ENCODE measurements at regions not wholly inside any gene's neighbourhood (a gene's known extent, or its start where the extent isn't known, plus 50 kb on each side); places are given as distances from the start of the nearest gene placed in this dataset.

- no peak overlapping the region for H3K4me3 Mint-ChIP-seq (ENCODE audit: unreplicated experiment)
- H2AFZ ChIP-seq (ENCODE audit: low read depth, low read length) = no peak overlapping the region
- no peaks in the 10 kb centered on the region for H3K36me3 Mint-ChIP-seq (ENCODE audit: low read depth, unreplicated experiment)
- H3K9ac ChIP-seq (ENCODE audit: low read length) = no peak overlapping the region
- DNase-seq (ENCODE audit: low read depth) (no peak), FAIRE-seq (no peak)
- H3K27ac Mint-ChIP-seq (ENCODE audit: unreplicated experiment) = no peak overlapping the region
- H3K9me3 Mint-ChIP-seq (ENCODE audit: unreplicated experiment) = peaks cover 7% of the 10 kb centered on the region
- H3K4me2 ChIP-seq (ENCODE audit: low read length) = no peak overlapping the region
- no peaks in the 10 kb centered on the region for H3K79me2 ChIP-seq (ENCODE audit: insufficient read depth, low read length)
- no peaks in the 10 kb centered on the region for H3K4me1 ChIP-seq (ENCODE audit: insufficient read depth, low read length)
- H3K27ac ChIP-seq (ENCODE audit: low read depth, low read length) = no peak overlapping the region
- no peak overlapping the region for H3K4me3 ChIP-seq (ENCODE audit: insufficient read depth, low read depth, low read length)
- TF ChIP-seq CTCF (IDR thresholded peaks at IDR 0.05; ENCODE audit: insufficient read depth, low read depth, low read length) = no peak
- no peaks in the 10 kb centered on the region for H3K36me3 ChIP-seq (ENCODE audit: insufficient read depth, low read length)
- no peaks in the 10 kb centered on the region for H3K9me3 ChIP-seq (ENCODE audit: insufficient read depth, low read depth, low read length)
- no peaks in the 10 kb centered on the region for H3K27me3 ChIP-seq (ENCODE audit: insufficient read depth, low read length)
- peaks cover 1% of the 10 kb centered on the region for H3K4me1 Mint-ChIP-seq (ENCODE audit: low read depth, unreplicated experiment)
- H4K20me1 ChIP-seq (ENCODE audit: insufficient read depth, low read length) = no peaks in the 10 kb centered on the region
- no peaks in the 10 kb centered on the region for H3K27me3 Mint-ChIP-seq (ENCODE audit: low read depth, unreplicated experiment)
Measured at GRCh38 chr13:67520886-67521285, 290.8 kb upstream of the PCDH9 start.

GRCh38 chr13:67519356-67519755 is 289.2 kb upstream of the PCDH9 start:
- no peak overlapping the region for H3K4me3 ChIP-seq (ENCODE audit: insufficient read depth, low read depth, low read length)
- Mint-ChIP-seq H3K27ac (ENCODE audit: unreplicated experiment) (no peak overlapping the region), H3K4me3 (ENCODE audit: unreplicated experiment) (no peak overlapping the region), H3K27me3 (ENCODE audit: low read depth, unreplicated experiment) (no peaks in the 10 kb centered on the region), H3K4me1 (ENCODE audit: low read depth, unreplicated experiment) (peaks cover 1% of the 10 kb centered on the region), H3K36me3 (ENCODE audit: low read depth, unreplicated experiment) (no peaks in the 10 kb centered on the region), H3K9me3 (ENCODE audit: unreplicated experiment) (no peaks in the 10 kb centered on the region)
- H3K4me1 ChIP-seq (ENCODE audit: insufficient read depth, low read length) = no peaks in the 10 kb centered on the region
- H3K9ac ChIP-seq (ENCODE audit: low read length) = no peak overlapping the region
- DNase-seq (ENCODE audit: low read depth) = no peak
- no peaks in the 10 kb centered on the region for H3K36me3 ChIP-seq (ENCODE audit: insufficient read depth, low read length)
- H3K27me3 ChIP-seq (ENCODE audit: insufficient read depth, low read length) = no peaks in the 10 kb centered on the region
- no peak overlapping the region for H2AFZ ChIP-seq (ENCODE audit: low read depth, low read length)
- H3K79me2 ChIP-seq (ENCODE audit: insufficient read depth, low read length) = no peaks in the 10 kb centered on the region
- no peaks in the 10 kb centered on the region for H3K9me3 ChIP-seq (ENCODE audit: insufficient read depth, low read depth, low read length)
- no peak overlapping the region for H3K27ac ChIP-seq (ENCODE audit: low read depth, low read length)
- no peak for FAIRE-seq
- no peaks in the 10 kb centered on the region for H4K20me1 ChIP-seq (ENCODE audit: insufficient read depth, low read length)
- TF ChIP-seq CTCF (IDR thresholded peaks at IDR 0.05; ENCODE audit: insufficient read depth, low read depth, low read length) = no peak
- no peak for TF ChIP-seq EZH2 (IDR thresholded peaks at IDR 0.05; ENCODE audit: insufficient read depth, low read length)
- H3K4me2 ChIP-seq (ENCODE audit: low read length) = no peak overlapping the region

- no peaks in the 10 kb centered on the region for H3K36me3 Mint-ChIP-seq (ENCODE audit: low read depth, unreplicated experiment)
- Histone ChIP-seq H3K4me2 (ENCODE audit: low read length) (no peak overlapping the region), H3K9me3 (ENCODE audit: insufficient read depth, low read depth, low read length) (no peaks in the 10 kb centered on the region), H3K4me3 (ENCODE audit: insufficient read depth, low read depth, low read length) (no peak overlapping the region), H3K27me3 (ENCODE audit: insufficient read depth, low read length) (no peaks in the 10 kb centered on the region), H3K27ac (ENCODE audit: low read depth, low read length) (no peak overlapping the region), H3K9ac (ENCODE audit: low read length) (no peak overlapping the region), H3K79me2 (ENCODE audit: insufficient read depth, low read length) (no peaks in the 10 kb centered on the region), H3K4me1 (ENCODE audit: insufficient read depth, low read length) (no peaks in the 10 kb centered on the region), H2AFZ (ENCODE audit: low read depth, low read length) (no peak overlapping the region), H4K20me1 (ENCODE audit: insufficient read depth, low read length) (no peaks in the 10 kb centered on the region), H3K36me3 (ENCODE audit: insufficient read depth, low read length) (no peaks in the 10 kb centered on the region)
- H3K27ac Mint-ChIP-seq (ENCODE audit: unreplicated experiment) = no peak overlapping the region
- no peaks in the 10 kb centered on the region for H3K9me3 Mint-ChIP-seq (ENCODE audit: unreplicated experiment)
- DNase-seq (ENCODE audit: low read depth) (no peak), FAIRE-seq (no peak)
- no peak for TF ChIP-seq CTCF (IDR thresholded peaks at IDR 0.05; ENCODE audit: insufficient read depth, low read depth, low read length)
- H3K27me3 Mint-ChIP-seq (ENCODE audit: low read depth, unreplicated experiment) = no peaks in the 10 kb centered on the region
- H3K4me3 Mint-ChIP-seq (ENCODE audit: unreplicated experiment) = no peak overlapping the region
- peaks cover 1% of the 10 kb centered on the region for H3K4me1 Mint-ChIP-seq (ENCODE audit: low read depth, unreplicated experiment)
Measured at GRCh38 chr13:67518785-67519184, 288.6 kb upstream of the PCDH9 start.
